ENCODE measurements at regions not wholly inside any gene's neighbourhood (a gene's known extent, or its start where the extent isn't known, plus 50 kb on each side); places are given as distances from the start of the nearest gene placed in this dataset.

- no peak for DNase-seq
These were observed 239.1 kb upstream of the NRP1 start for GRCh38 chr10:33573606-33574005.

- DNase-seq: no peak
These were observed 237.1 kb upstream of the NRP1 start for GRCh38 chr10:33571616-33572015.

- DNase-seq: no peak
These were observed 236.0 kb upstream of the NRP1 start for GRCh38 chr10:33570495-33570894.

GRCh38 chr10:33569702-33570101 lies 235.2 kb upstream of the NRP1 start:
- DNase-seq: no peak

- no peak for DNase-seq
These were observed 232.0 kb upstream of the NRP1 start for GRCh38 chr10:33566426-33566825.

- no peak for DNase-seq
These were observed 231.5 kb upstream of the NRP1 start for GRCh38 chr10:33566001-33566400.

- DNase-seq: no peak
These were observed 230.8 kb upstream of the NRP1 start for GRCh38 chr10:33565231-33565630.

GRCh38 chr10:33559105-33559504 lies 224.6 kb upstream of the NRP1 start:
- no peak for DNase-seq

- DNase-seq: no peak
These were observed 222.8 kb upstream of the NRP1 start for GRCh38 chr10:33557313-33557712.

GRCh38 chr10:33556620-33557019 lies 222.2 kb upstream of the NRP1 start:
- DNase-seq: no peak

- DNase-seq: no peak
These were observed 221.6 kb upstream of the NRP1 start for GRCh38 chr10:33556103-33556502.

- DNase-seq: no peak
These were observed 219.5 kb upstream of the NRP1 start for GRCh38 chr10:33553748-33554571.

- no peak for DNase-seq
These were observed 217.8 kb upstream of the NRP1 start for GRCh38 chr10:33552290-33552689.

- DNase-seq: no peak
These were observed 216.3 kb upstream of the NRP1 start for GRCh38 chr10:33550811-33551210.

GRCh38 chr10:33547976-33548375 lies 213.5 kb upstream of the NRP1 start:
- no peak for DNase-seq

- no peak for DNase-seq
These were observed 211.6 kb upstream of the NRP1 start for GRCh38 chr10:33546031-33546430.

GRCh38 chr10:33542752-33543505 lies 208.5 kb upstream of the NRP1 start:
- DNase-seq: no peak

GRCh38 chr10:33539116-33539515 lies 204.6 kb upstream of the NRP1 start:
- DNase-seq: no peak

- DNase-seq: no peak
These were observed 202.6 kb upstream of the NRP1 start for GRCh38 chr10:33537066-33537465.

GRCh38 chr10:33536508-33536907 lies 202.0 kb upstream of the NRP1 start:
- DNase-seq: no peak

GRCh38 chr10:33535866-33536265 lies 201.4 kb upstream of the NRP1 start:
- no peak for DNase-seq

- DNase-seq: no peak
These were observed 199.9 kb upstream of the NRP1 start for GRCh38 chr10:33534416-33534815.

- no peak for DNase-seq
These were observed 199.1 kb upstream of the NRP1 start for GRCh38 chr10:33533612-33534011.

GRCh38 chr10:33532901-33533300 lies 198.4 kb upstream of the NRP1 start:
- DNase-seq: no peak

Measured in stimulated activated CD4-positive, alpha-beta T cell treated with anti-CD3 and anti-CD28 coated beads, Interleukin-4, amount 100 ng/mL, for 1 hour (primary cell).